GOT3 (cell line): ENCODE measurements at regions not wholly inside any gene's neighbourhood (a gene's known extent, or its start where the extent isn't known, plus 50 kb on each side); places are given as distances from the start of the nearest gene placed in this dataset.
"Not testable (repeated sequence)": the region's sequence is repeated elsewhere in the genome, so short reads cannot be mapped to it uniquely, and the experiment has no call there.

Source experiments
- DNase-seq: peaks from one replicate; lab custom pipeline; 2025; ENCODE audit warnings: mixed read lengths; lab: John Stamatoyannopoulos, UW

GRCh38 chr3:153973722-153974265, 147.4 kb upstream of the ARHGEF26 start:
- DNase-seq, result no peak

GRCh38 chr3:153974614-153975013, 146.6 kb upstream of the ARHGEF26 start:
- no peak for DNase-seq

- DNase-seq, result no peak
These were observed 144.2 kb upstream of the ARHGEF26 start for GRCh38 chr3:153976891-153977554.

GRCh38 chr3:153978006-153978405, 143.2 kb upstream of the ARHGEF26 start:
- no peak for DNase-seq

GRCh38 chr3:153979418-153980251, 141.6 kb upstream of the ARHGEF26 start:
- DNase-seq, result no peak

- DNase-seq, result no peak
These were observed 141.0 kb upstream of the ARHGEF26 start for GRCh38 chr3:153980252-153980590.

- not testable (repeated sequence) for DNase-seq
These were observed 123.8 kb upstream of the ARHGEF26 start for GRCh38 chr3:153997364-153997763.

GRCh38 chr3:154003649-154004048, 117.5 kb upstream of the ARHGEF26 start:
- no peak for DNase-seq

- no peak for DNase-seq
These were observed 110.2 kb upstream of the ARHGEF26 start for GRCh38 chr3:154011036-154011435.

GRCh38 chr3:154013736-154014135, 107.5 kb upstream of the ARHGEF26 start:
- DNase-seq, result no peak

- DNase-seq, result no peak
These were observed 105.9 kb upstream of the ARHGEF26 start for GRCh38 chr3:154015307-154015706.

GRCh38 chr3:154018100-154018696, 103.0 kb upstream of the ARHGEF26 start:
- no peak for DNase-seq

- DNase-seq, result no peak
These were observed 98.6 kb upstream of the ARHGEF26 start for GRCh38 chr3:154022606-154023005.

GRCh38 chr3:154023148-154023547, 98.0 kb upstream of the ARHGEF26 start:
- no peak for DNase-seq

- DNase-seq, result no peak
These were observed 96.2 kb upstream of the ARHGEF26 start for GRCh38 chr3:154025007-154025406.

GRCh38 chr3:154029926-154030325, 91.3 kb upstream of the ARHGEF26 start:
- no peak for DNase-seq

GRCh38 chr3:154034797-154035330, 86.3 kb upstream of the ARHGEF26 start:
- DNase-seq, result no peak

- DNase-seq, result no peak
These were observed 80.9 kb upstream of the ARHGEF26 start for GRCh38 chr3:154040283-154040682.

GRCh38 chr3:154044671-154045070, 76.5 kb upstream of the ARHGEF26 start:
- DNase-seq, result no peak

- DNase-seq, result no peak
These were observed 71.0 kb upstream of the ARHGEF26 start for GRCh38 chr3:154050216-154050615.

- no peak for DNase-seq
These were observed 70.4 kb upstream of the ARHGEF26 start for GRCh38 chr3:154050766-154051165.

- no peak for DNase-seq
These were observed 61.4 kb upstream of the ARHGEF26 start for GRCh38 chr3:154059833-154060232.
